IPS-15b (cell line): ENCODE measurements at regions not wholly inside any gene's neighbourhood (a gene's known extent, or its start where the extent isn't known, plus 50 kb on each side); places are given as distances from the start of the nearest gene placed in this dataset.

Experiments
- H3K27me3 ChIP-seq: one replicate; pipeline ENCODE4 v1.6.1; 2013; ENCODE audit warnings: low read length; ENCODE audit not compliant: control insufficient read depth, insufficient read depth
- H3K36me3 ChIP-seq: one replicate; pipeline ENCODE4 v1.6.1; 2013; ENCODE audit warnings: low read length; ENCODE audit not compliant: control insufficient read depth, insufficient read depth
- H3K4me1 ChIP-seq: one replicate; pipeline ENCODE4 v1.6.1; 2013; ENCODE audit warnings: mild to moderate bottlenecking, low read length; ENCODE audit not compliant: control insufficient read depth, insufficient read depth
- H3K4me3 ChIP-seq: one replicate; pipeline ENCODE4 v1.5.1; 2013; ENCODE audit warnings: low read depth, low read length
- H3K9ac ChIP-seq: one replicate; pipeline ENCODE4 v1.6.1; 2013; ENCODE audit warnings: low read depth, mild to moderate bottlenecking, low read length
- H3K9me3 ChIP-seq: one replicate; pipeline ENCODE4 v1.6.1; 2013; ENCODE audit warnings: mild to moderate bottlenecking, low read length; ENCODE audit not compliant: control insufficient read depth, insufficient read depth

DNA sequence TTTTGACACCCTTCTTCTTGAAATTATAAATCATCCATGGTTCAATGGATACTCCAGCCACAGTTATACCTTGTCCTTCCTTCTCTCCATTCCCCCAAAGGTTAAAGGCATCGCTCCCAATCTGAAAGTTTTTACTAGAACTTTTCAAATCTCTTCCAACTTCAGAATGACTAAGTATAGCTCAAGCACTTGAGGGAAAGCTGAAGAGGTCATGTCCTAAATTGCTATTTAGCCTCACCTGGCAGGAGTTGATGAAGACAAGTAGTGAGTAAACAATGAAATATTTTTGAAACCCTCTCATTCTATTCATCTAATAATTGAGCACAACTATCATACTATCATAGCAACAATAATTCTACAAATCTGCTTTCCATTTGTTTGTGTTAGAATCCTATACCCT is 167.8 kb downstream of the HNMT start:
- H3K4me3 ChIP-seq: no peak overlapping the region
- no peaks in the 10 kb centered on the region for H3K9me3 ChIP-seq
- H3K36me3 ChIP-seq: no peaks in the 10 kb centered on the region
- no peaks in the 10 kb centered on the region for H3K27me3 ChIP-seq
- H3K4me1 ChIP-seq: peaks cover 11% of the 10 kb centered on the region
- H3K9ac ChIP-seq: no peak overlapping the region

- Histone ChIP-seq H3K27me3 (no peaks in the 10 kb centered on the region), H3K4me1 (peaks cover 11% of the 10 kb centered on the region)
Measured at GRCh38 chr2:138137949-138138348, 173.7 kb downstream of the HNMT start.

GRCh38 chr2:138147796-138148195 is 183.5 kb downstream of the HNMT start:
- no peaks in the 10 kb centered on the region for H3K27me3 ChIP-seq
- no peaks in the 10 kb centered on the region for H3K36me3 ChIP-seq
- H3K4me1 ChIP-seq: peaks cover 2% of the 10 kb centered on the region
- no peak overlapping the region for H3K4me3 ChIP-seq
- H3K9ac ChIP-seq: no peak overlapping the region
- no peaks in the 10 kb centered on the region for H3K9me3 ChIP-seq

More at GRCh38 chr2:138137949-138138348, 173.7 kb downstream of the HNMT start:
- Histone ChIP-seq H3K9me3 (no peaks in the 10 kb centered on the region), H3K9ac (no peak overlapping the region), H3K36me3 (no peaks in the 10 kb centered on the region), H3K4me3 (no peak overlapping the region)

GRCh38 chr2:138155304-138155703 is 191.0 kb downstream of the HNMT start:
- no peak overlapping the region for H3K9ac ChIP-seq
- no peaks in the 10 kb centered on the region for H3K36me3 ChIP-seq
- no peaks in the 10 kb centered on the region for H3K27me3 ChIP-seq
- H3K9me3 ChIP-seq: no peaks in the 10 kb centered on the region
- H3K4me1 ChIP-seq: no peaks in the 10 kb centered on the region
- no peak overlapping the region for H3K4me3 ChIP-seq

GRCh38 chr2:138157372-138157771 is 193.1 kb downstream of the HNMT start:
- no peak overlapping the region for H3K9ac ChIP-seq
- no peaks in the 10 kb centered on the region for H3K9me3 ChIP-seq
- no peaks in the 10 kb centered on the region for H3K27me3 ChIP-seq
- H3K4me3 ChIP-seq: no peak overlapping the region
- H3K4me1 ChIP-seq: no peaks in the 10 kb centered on the region
- H3K36me3 ChIP-seq: no peaks in the 10 kb centered on the region

DNA sequence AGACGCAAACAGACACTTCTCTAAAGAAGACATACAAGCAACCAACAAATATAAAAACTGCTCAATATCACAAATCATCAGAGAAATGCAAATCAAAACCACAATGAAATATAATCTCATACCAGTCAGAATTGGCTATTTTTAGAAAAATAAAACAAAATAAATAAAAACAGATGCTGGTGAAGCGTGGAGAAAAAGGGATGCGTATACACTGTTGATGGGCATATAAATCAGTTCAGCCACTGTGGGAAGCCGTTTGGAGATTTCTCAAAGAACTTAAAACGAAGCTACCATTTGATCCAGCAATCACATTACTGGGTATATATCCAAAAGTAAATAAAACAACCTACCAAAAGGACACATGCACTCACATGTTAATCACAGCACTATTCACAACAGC is 206.2 kb downstream of the HNMT start:
- no peaks in the 10 kb centered on the region for H3K4me1 ChIP-seq
- H3K27me3 ChIP-seq: no peaks in the 10 kb centered on the region
- H3K36me3 ChIP-seq: no peaks in the 10 kb centered on the region
- no peak overlapping the region for H3K4me3 ChIP-seq
- H3K9me3 ChIP-seq: peaks cover 3% of the 10 kb centered on the region
- H3K9ac ChIP-seq: no peak overlapping the region

DNA sequence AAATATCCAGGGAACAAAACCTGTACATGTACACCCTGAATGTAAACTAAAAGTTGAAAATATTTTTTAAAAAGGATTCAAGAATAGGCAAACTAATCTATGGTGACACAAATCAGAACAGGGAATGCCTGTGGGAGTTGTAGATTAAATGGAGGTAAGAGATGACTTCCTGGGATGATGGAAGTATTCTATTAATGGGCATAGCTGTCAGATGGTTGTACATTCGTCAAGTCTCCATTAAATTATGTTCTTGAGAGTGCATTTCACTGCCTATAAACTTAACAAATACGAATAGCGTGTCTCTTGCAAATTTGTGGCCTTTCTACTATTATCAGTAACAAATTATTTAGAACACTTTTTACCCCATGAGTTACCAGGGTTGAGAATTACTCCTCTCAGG is 207.0 kb downstream of the HNMT start:
- H3K9ac ChIP-seq: no peak overlapping the region
- H3K4me1 ChIP-seq: no peaks in the 10 kb centered on the region
- H3K36me3 ChIP-seq: no peaks in the 10 kb centered on the region
- no peaks in the 10 kb centered on the region for H3K27me3 ChIP-seq
- no peak overlapping the region for H3K4me3 ChIP-seq
- H3K9me3 ChIP-seq: no peaks in the 10 kb centered on the region

DNA sequence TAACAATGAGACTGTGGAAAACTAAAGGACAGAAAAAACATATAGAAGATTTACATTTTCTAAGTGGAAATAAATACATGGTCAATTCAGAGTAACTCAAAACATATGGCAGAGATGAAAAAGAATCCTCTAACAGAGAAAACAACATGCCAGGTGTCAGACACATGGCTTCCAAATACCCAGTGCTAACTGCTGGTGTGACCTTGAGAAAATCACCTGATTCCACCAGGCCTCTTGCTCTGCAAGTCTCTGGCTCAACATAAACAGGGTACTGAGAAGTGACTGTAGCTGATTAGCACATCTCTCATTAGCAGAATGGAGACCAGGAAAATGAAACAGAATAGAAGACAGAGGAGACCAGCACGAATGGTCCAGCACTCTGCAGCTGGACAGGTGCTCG is 210.8 kb downstream of the HNMT start:
- no peak overlapping the region for H3K4me3 ChIP-seq
- H3K27me3 ChIP-seq: no peaks in the 10 kb centered on the region
- H3K9ac ChIP-seq: no peak overlapping the region
- H3K9me3 ChIP-seq: no peaks in the 10 kb centered on the region
- no peaks in the 10 kb centered on the region for H3K4me1 ChIP-seq
- no peaks in the 10 kb centered on the region for H3K36me3 ChIP-seq

DNA sequence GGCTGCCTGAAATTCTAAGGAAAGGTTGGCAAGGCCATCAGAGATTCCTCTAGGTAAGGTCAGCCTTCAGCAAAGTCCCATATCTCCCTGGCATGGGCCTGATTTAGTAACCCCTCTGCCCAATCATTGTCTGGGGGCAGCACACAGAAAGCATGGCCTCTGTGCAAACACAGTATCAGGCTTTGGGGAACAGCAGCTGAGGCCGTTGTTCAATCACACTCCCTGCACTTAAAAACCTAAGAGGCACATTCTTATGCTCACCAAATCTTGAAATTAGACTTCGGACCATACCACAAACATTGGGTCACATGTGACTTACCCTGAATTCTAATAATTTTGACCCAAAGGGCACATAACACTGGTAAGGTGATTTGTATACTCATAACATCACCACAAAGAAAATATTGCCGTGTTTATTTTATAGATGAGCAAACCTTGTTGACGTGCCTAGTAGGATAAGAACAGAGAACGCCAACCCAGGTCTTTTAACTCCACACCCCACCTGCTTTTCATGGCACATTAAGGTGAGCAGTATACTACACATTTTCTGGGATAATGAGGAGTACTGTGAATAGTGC is 212.7 kb downstream of the HNMT start:
- Histone ChIP-seq H3K9me3 (no peaks in the 10 kb centered on the region), H3K27me3 (no peaks in the 10 kb centered on the region), H3K4me3 (no peak overlapping the region), H3K9ac (no peak overlapping the region), H3K4me1 (peaks cover 3% of the 10 kb centered on the region), H3K36me3 (no peaks in the 10 kb centered on the region)

GRCh38 chr2:138177693-138178092 is 213.4 kb downstream of the HNMT start:
- no peaks in the 10 kb centered on the region for H3K27me3 ChIP-seq
- H3K4me3 ChIP-seq: no peak overlapping the region
- no peaks in the 10 kb centered on the region for H3K36me3 ChIP-seq
- no peak overlapping the region for H3K9ac ChIP-seq
- peaks cover 9% of the 10 kb centered on the region for H3K4me1 ChIP-seq
- H3K9me3 ChIP-seq: no peaks in the 10 kb centered on the region

- H3K36me3 ChIP-seq: no peaks in the 10 kb centered on the region
- H3K9me3 ChIP-seq: no peaks in the 10 kb centered on the region
- H3K27me3 ChIP-seq: no peaks in the 10 kb centered on the region
- H3K4me3 ChIP-seq: no peak overlapping the region
- H3K4me1 ChIP-seq: peaks cover 13% of the 10 kb centered on the region
- no peak overlapping the region for H3K9ac ChIP-seq
Measured at GRCh38 chr2:138180692-138181386, 216.6 kb downstream of the HNMT start.

GRCh38 chr2:138182250-138182936 is 218.1 kb downstream of the HNMT start:
- Histone ChIP-seq H3K9me3 (no peaks in the 10 kb centered on the region), H3K27me3 (no peaks in the 10 kb centered on the region), H3K9ac (no peak overlapping the region), H3K4me1 (peaks cover 18% of the 10 kb centered on the region), H3K36me3 (no peaks in the 10 kb centered on the region), H3K4me3 (no peak overlapping the region)
